Putamen (tissue), 1 donor: ENCODE measurements at regions not wholly inside any gene's neighbourhood (a gene's known extent, or its start where the extent isn't known, plus 50 kb on each side); places are given as distances from the start of the nearest gene placed in this dataset.

Experiments used
- DNase-seq: peaks from one replicate; pipeline ENCODE4 v3.0.0-alpha.2; 2016; ENCODE audit warnings: low spot score

GRCh38 chr20:62545901-62546525 is 70.2 kb upstream of the GATA5 start:
- no peak for DNase-seq

DNA sequence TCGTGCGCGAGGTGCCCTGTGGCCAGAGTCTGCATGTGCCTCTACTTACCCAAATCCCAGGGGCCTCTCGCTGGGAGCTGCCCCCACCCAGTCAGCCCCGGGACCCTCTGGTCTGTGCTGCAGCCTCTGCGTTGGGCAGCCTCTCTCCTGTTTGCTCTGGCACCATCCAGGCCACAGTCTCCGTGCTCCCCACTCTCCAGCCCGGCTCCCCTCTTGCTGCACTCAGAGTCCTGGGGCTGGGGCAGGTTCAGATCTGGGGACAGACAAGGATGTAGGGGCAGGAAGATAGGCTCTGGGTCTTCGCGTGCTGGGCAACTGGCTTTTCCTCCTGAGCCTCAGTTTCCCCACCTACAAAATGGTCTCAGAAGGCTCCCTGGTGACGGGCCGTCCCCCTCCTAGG is 70.8 kb upstream of the GATA5 start:
- DNase-seq = no peak

GRCh38 chr20:62547364-62547763 is 71.6 kb upstream of the GATA5 start:
- no peak for DNase-seq

- no peak for DNase-seq
Measured at GRCh38 chr20:62548471-62548870, 72.7 kb upstream of the GATA5 start.

DNA sequence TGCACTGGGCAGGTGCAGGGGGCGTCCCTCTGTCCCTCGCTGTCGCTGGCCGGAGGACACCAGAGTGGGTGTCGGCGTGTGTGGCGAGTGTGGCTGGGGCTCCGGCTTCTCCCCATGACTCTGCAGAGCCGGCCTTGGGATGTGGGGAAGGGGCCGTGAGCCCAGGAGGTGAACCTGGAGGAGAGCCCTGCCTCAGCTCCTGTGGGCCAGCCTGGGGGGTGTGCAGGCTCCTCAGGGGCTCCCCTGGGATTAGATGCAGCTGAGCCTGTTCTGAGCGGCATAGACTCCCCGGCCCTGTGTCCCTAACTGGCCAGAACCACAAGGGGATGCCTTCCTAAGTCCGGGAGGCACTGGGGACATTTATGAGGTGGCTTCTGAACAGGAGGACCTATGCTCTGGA is 73.2 kb upstream of the GATA5 start:
- DNase-seq = no peak

GRCh38 chr20:62549499-62550086 is 73.8 kb upstream of the GATA5 start:
- no peak for DNase-seq

DNA sequence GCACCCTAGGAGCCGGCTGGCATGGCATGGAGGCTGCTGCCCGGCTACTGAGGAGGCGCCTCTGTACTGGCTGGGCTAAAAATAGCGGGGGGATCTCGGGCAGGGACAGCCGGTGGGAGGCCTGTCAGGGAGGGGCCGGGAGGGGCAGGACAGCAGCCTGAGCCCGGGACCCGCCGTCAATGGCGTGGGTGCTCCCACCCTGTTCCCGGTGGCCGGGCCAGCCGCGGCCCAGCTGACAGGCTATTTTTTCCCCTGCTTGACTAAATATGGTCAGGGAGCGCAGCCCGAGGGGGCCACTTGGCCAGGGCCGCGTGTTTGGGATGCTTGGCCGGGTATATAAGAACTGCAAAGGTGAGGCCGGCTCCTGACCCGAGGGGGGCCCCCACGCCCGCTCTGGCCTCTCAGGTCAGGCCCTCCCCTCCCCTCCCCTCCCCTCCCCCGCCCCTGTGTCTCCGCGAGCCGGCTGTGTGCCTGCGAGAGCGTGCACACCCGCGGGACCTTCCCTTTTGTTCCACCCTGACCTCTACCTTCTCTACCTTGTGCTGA is 74.4 kb upstream of the GATA5 start:
- DNase-seq = no peak

GRCh38 chr20:62551407-62552323 is 75.9 kb upstream of the GATA5 start:
- no peak for DNase-seq

DNA sequence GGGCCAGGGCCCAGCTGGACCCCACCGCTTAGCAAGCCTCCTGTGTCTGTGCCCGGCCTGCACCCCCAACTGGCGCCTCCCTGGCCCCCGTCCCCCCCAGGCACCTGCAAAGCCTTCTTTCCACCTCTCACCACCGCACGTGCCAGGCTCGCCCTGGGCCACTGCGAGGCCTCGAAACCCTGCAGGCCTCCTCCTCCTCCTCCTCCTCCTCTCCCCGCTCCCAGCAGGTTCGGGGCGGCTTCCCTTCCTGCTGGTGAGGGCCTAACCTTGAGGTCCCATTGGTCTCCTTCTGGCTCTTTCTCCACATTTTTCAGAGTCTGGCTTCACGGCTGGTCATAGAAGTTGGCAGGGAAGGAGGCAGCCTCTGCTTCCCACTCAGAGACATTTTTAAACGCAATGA is 76.8 kb upstream of the GATA5 start:
- DNase-seq = no peak

- DNase-seq = no peak
Measured at GRCh38 chr20:62553136-62553837, 77.5 kb upstream of the GATA5 start.

- DNase-seq = no peak
Measured at GRCh38 chr20:62553838-62554161, 78.0 kb upstream of the GATA5 start.

DNA sequence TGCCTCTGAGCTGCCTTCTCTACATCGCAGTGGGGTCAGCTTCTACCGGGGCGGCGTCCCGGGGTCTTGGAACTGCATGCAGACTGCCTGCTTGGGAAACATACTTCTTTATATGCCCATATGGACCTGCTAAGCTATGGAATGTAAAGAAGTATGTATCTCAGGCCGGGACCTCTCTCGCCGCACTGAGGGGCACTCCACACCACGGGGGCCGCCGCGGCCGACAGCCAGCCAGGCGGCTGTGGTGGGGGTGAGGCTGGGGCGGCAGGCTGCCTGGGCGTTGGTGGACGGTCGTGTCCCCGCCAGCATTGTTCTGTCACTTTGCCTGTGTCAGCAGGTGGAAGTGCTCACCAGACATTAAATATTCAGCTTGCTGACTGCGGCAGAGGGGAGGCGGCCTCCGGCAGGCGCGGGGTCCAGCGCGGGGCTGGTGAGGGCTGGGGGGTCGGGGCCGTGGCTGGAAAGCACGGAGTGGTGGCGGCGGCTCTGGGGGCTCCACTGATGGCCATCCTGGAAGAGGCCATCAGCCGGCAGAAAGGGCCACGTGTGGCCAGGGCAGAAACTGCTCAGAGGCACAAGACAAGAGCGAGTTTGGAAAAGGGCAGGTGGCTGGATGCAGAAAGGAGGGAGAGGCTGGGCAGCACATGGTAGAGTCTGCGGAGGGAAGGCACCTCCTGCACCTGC is 78.6 kb upstream of the GATA5 start:
- DNase-seq = no peak

DNA sequence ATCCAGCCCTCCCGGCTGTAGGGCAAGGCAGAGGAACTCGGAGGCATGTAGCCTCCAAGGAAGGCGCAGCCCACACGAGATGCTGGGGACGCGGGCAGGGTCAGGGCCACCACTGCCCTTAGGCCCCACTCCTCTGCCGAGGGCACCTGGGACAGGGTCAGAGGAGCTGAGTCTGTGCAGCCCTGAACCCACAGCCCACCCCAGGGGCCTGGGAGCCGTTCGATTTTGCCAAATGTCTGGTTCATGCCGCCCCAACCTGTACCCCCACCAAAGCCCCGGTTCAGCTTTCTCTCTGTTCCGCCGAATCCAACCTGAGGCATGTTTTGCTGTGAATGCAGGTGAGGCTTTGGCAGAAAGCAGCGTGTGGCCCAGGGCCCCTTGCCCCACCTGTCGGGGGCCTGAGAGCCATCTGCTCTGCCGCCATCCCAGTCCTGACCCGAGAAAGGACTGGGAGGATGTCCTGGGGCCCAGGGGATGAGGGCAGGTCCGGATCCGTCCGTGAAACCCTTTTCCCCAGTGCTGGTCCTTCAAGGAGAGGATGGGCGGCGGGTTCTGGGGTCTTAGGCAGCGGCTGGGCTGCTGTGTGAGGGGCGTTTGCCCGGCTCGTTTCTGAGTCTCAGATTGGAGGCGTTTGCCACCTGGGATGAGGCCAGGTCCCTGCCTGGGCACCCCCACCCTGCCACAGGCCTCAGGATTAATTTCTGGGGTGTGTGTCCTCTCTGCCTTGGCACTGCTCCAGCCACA is 79.3 kb upstream of the GATA5 start:
- no peak for DNase-seq

DNA sequence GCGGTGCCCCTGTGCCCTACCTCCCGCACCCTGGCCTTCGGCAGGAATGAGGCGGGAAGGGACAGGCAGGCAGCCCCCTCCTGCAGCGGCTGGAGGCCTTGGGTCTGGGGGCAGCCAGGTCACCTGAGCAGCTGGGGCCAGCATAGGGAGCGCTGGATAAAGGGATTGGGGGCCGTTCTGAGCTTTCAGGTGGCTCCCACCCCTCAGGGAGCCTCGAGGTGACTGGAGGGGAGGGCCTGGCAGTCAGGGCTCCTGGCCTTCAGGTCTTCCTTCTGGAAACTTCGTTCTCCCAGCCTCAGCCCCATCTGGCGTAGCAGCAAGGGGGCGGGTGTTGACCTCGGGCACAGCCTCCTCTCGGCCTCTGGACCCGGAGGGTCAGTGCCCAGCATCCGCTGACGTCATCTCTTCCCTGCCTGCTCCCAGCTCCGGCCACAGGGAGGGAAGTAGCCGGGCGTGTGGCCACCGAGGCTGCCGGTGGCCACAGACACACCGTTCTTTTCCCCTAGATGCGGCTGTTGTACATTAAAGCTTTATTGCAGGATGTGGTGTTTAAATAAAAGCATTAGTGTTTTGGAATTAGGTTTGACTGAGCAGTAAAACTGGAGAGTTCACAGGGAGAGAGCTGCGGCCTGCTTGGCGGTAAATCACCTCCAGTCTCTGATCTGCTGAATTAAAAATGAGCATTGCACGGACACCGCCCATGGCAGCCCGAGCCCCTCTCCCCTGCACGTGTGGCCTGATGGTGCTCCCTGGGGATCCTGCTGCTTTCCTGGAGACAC is 80.0 kb upstream of the GATA5 start:
- DNase-seq = no peak

- no peak for DNase-seq
Measured at GRCh38 chr20:62557462-62557861, 81.7 kb upstream of the GATA5 start.

DNA sequence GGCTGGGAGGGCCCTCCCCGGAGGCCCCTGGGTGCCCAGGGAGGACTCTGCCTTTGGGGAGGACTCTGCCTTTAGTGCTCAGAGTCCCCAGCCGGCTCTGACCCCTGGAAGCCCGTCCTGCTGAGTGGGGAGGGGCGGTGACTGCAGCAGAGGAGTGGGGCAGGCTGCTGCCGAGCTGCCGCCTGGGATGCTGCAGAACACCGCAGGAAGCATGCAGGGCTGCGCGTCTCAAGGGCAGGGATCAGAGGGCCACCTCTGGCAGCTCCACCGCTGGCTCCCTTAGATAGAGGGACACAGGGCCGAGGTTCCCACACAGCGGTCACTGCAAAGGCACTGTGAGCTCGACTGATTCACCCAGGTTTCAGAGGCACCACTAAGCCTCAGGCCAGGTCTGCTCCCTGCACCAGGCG is 82.2 kb upstream of the GATA5 start:
- DNase-seq = no peak

DNA sequence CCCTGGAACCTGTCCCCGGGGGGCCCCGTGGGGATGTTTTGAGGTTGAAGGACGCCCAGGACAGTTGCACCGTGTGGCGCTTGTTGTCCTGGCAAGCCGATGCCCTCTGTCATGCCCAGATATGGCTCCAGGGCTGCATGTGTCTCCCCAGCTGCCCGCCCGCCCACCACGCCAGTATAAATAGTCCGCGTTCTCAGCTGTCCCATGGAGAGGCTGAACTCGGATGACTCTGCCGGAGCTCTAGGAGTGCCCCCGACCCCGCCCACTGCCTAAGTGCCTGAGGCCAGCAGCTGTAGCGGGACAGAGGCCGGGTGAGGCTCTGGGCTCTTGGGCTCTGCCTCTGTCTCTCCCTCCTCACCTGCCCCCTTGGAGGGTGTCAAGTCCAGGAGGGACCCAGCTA is 83.0 kb upstream of the GATA5 start:
- no peak for DNase-seq

DNA sequence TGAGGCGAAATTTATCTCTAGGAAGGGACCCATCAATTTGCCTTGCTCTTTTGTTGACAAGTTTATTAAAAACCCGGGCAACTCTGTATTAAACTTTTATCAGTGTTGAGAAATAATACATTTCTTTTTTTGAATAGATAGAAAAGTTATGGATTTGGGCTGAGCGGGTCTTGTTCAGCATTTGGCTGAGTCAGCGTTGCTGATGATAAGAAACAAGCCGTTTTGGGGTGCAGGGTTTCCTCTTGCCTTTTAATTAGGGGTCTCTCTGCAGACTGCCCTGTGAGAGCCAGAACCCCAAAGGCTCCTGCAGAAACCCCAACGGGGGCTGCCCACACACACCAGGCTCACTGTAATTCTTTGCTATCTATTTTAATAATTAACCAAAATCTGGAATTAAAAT is 82.1 kb upstream of the SLCO4A1 start:
- DNase-seq = no peak

DNA sequence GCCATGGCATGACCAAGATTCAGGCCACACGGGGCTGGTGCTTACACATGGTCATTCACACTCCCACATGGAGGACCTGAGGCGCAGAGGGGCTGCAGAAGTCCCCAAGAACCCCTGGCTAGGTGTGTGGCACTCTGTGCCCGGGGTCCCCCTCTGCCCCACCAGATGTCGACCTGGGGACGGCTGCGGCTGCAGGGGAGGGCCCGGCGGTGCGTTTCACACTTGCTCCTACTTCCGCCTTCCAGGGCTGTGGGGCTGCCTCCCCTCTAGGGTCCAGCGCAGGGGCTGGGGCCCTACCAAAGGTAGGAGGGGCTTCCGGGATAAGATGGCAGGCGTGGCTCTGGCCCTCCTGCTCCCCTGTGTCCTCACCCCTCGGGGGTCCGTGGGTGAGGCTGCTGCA is 81.1 kb upstream of the SLCO4A1 start:
- no peak for DNase-seq

DNA sequence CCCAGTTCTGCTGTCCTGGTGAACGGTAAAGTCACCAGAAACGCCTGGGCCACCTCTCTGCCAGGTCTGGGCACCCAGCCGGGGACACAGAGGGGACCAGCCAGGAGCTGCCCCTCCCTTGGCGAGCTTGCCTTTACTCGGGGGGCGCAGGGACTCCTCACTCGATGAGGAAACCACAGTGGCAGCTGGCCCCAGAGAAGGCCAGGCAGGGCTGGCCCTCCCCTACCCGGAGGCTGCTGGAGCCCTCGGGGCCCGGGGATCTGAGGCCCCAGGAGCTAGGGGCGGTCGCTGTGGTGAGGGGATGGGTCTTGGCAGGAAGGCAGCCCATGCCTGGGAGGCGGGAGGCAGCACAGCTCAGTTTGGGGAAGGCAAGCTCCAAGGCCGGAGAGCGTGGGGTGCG is 80.4 kb upstream of the SLCO4A1 start:
- no peak for DNase-seq
